COLO668 (cell line): ENCODE measurements at regions not wholly inside any gene's neighbourhood (a gene's known extent, or its start where the extent isn't known, plus 50 kb on each side); places are given as distances from the start of the nearest gene placed in this dataset.

Experiments
- DNase-seq: peaks from one replicate; lab custom pipeline; 2025; ENCODE audit not compliant: unreplicated experiment; lab: John Stamatoyannopoulos, UW

GRCh38 chr17:27991462-27991993 is 50.9 kb upstream of the NLK start:
- DNase-seq: no peak
